ENCODE measurements at regions not wholly inside any gene's neighbourhood (a gene's known extent, or its start where the extent isn't known, plus 50 kb on each side); places are given as distances from the start of the nearest gene placed in this dataset.

GRCh38 chr22:44585559-44586350 lies 87.7 kb upstream of the RTL6 start (continued):
- TF ChIP-seq MAFK (IDR thresholded peaks at IDR 0.05; ENCODE audit: low read length) = no peak
- no peak for TF ChIP-seq PURB (CRISPR knock-in tag; IDR thresholded peaks at IDR 0.05; ENCODE audit: low read depth)
- no peak for TF ChIP-seq SAFB2 (IDR thresholded peaks at IDR 0.05; ENCODE audit: borderline replicate concordance, low read depth, low read length, severe bottlenecking)
- TF ChIP-seq FOXJ2 (tag; IDR thresholded peaks at IDR 0.05) = no peak
- TF ChIP-seq ZNF507 (tag; conservative IDR thresholded peaks at IDR 0.05) = no peak
- no peak for TF ChIP-seq SRSF9 (IDR thresholded peaks at IDR 0.05; ENCODE audit: borderline replicate concordance, low read depth, low read length)
- no peak for TF ChIP-seq HMG20B (CRISPR knock-in tag; IDR thresholded peaks at IDR 0.05)
- TF ChIP-seq ETV6 (IDR thresholded peaks at IDR 0.05; ENCODE audit: borderline replicate concordance in 1 of 2, low read depth in 2 of 2, low read length in 1 of 2) = no peak
- no peak for TF ChIP-seq ETV6 (CRISPR knock-in tag; IDR thresholded peaks at IDR 0.05; ENCODE audit: borderline replicate concordance)
- TF ChIP-seq MAFF (IDR thresholded peaks at IDR 0.05; ENCODE audit: low read length) = no peak

GRCh38 chr22:44584256-44584902 lies 86.3 kb upstream of the RTL6 start:
- intact Hi-C loops (cut with micrococcal nuclease) = no loop called here
- ChIA-PET POLR2A (no interaction called here), CTCF (ENCODE audit: low intra/inter-chr PET ratio) (no interaction called here)
- H3K79me2 ChIP-seq (ENCODE audit: control insufficient read depth, insufficient read depth, low read length) = no peaks in the 10 kb centered on the region
- H4K20me1 ChIP-seq (replicated peaks; ENCODE audit: control insufficient read depth, insufficient read depth, low read length) = no peaks in the 10 kb centered on the region
- TF ChIP-seq KLF6 (CRISPR knock-in tag; IDR thresholded peaks at IDR 0.05; ENCODE audit: borderline replicate concordance) = no peak
- TF ChIP-seq MTA1 (IDR thresholded peaks at IDR 0.05; ENCODE audit: borderline replicate concordance) = no peak
- TF ChIP-seq ZNF583 (CRISPR knock-in tag; IDR thresholded peaks at IDR 0.05) = no peak
- H3K4me1 ChIP-seq (replicated peaks in 1 of 2; ENCODE audit: control insufficient read depth in 2 of 2, insufficient read depth in 2 of 2, low read length in 2 of 2) = no peaks in the 10 kb centered on the region
- no peak overlapping the region for H3K4me2 ChIP-seq (ENCODE audit: insufficient read depth, low read length)
- no peak overlapping the region for H3K27ac ChIP-seq (ENCODE audit: extremely low read depth, low read depth, low read length)
- no TSS peak for BruUV-seq (replicated peaks)
- H2AFZ ChIP-seq (ENCODE audit: low read depth, low read length) = no peak overlapping the region
- no peaks in the 10 kb centered on the region for H3K9me1 ChIP-seq (ENCODE audit: control insufficient read depth, insufficient read depth, low read length)
- no peaks in the 10 kb centered on the region for H3K36me3 ChIP-seq (ENCODE audit: control insufficient read depth, insufficient read depth, low read length)
- in situ Hi-C loops (cut with MboI) = no loop called here
- peaks cover 4 to 39% of the 10 kb centered on the region in 2 experiments; a peak in 3 of 5 replicates for H3K27me3 ChIP-seq (ENCODE audit: control insufficient read depth in 2 of 2, insufficient read depth in 2 of 2, low read length in 2 of 2)
- FAIRE-seq (no peak), ATAC-seq (no peak), DNase-seq (ENCODE audit: extremely low read depth in 1 of 4, low spot score in 3 of 4) (no peak)
- no peaks in the 10 kb centered on the region for H3K9me3 ChIP-seq (replicated peaks; ENCODE audit: control insufficient read depth, insufficient read depth, low read depth, low read length)
- H3K9ac ChIP-seq (ENCODE audit: insufficient read depth in 1 of 2, low read depth in 2 of 2, low read length in 2 of 2) = no peak overlapping the region
- WGBS (ENCODE audit: insufficient coverage, low coverage, missing lambda C conversion rate) = 5% methylated on average over 6 of the region's 7 CpGs
- no peak overlapping the region for H3K4me3 ChIP-seq

All from K562 (cell line).